Neural cell (in vitro differentiated cells): ENCODE measurements at regions not wholly inside any gene's neighbourhood (a gene's known extent, or its start where the extent isn't known, plus 50 kb on each side); places are given as distances from the start of the nearest gene placed in this dataset.

ENCODE experiments used
- H2AFZ ChIP-seq: fragments of 200-600, 300-800 bp; sonication (generic), shearing (Covaris generic); 2 replicates; pipeline ENCODE4 v1.6.0; 2014; ENCODE audit warnings: low read depth, mild to moderate bottlenecking, antibody characterized with exemption, low read length, moderate library complexity
- H3F3A ChIP-seq: fragments of 200-600 bp; shearing (Covaris generic); 2 replicates; pipeline ENCODE4 v1.6.1; 2016; ENCODE audit warnings: mild to moderate bottlenecking, moderate library complexity, mixed read lengths, antibody characterized with exemption, low read length; ENCODE audit not compliant: insufficient read depth, poor library complexity, severe bottlenecking
- H3K27ac ChIP-seq: fragments of 200-600, 300-800 bp; sonication (generic), shearing (Covaris generic); 2 replicates; pipeline ENCODE4 v1.5.1; 2014; ENCODE audit warnings: mild to moderate bottlenecking, low read length, moderate library complexity
- H3K27me3 ChIP-seq: fragments of 300-800, 200-600 bp; sonication (generic), shearing (Covaris generic); 2 replicates; pipeline ENCODE4 v1.6.0; 2014; ENCODE audit warnings: mild to moderate bottlenecking, low read depth, low read length, moderate library complexity; ENCODE audit not compliant: insufficient read depth
- H3K36me3 ChIP-seq: fragments of 300-800, 200-600 bp; sonication (generic), shearing (Covaris generic); 2 replicates; pipeline ENCODE4 v1.5.1; 2014; ENCODE audit warnings: mild to moderate bottlenecking, antibody characterized with exemption, low read length, moderate library complexity; ENCODE audit not compliant: insufficient read depth
- H3K4me2 ChIP-seq: fragments of 300-800, 200-600 bp; sonication (generic), shearing (Covaris generic); 2 replicates; pipeline ENCODE4 v1.6.0; 2014; ENCODE audit warnings: mild to moderate bottlenecking, low read length
- H3K4me3 ChIP-seq: fragments of 300-800, 200-600 bp; sonication (generic), shearing (Covaris generic); 2 replicates; pipeline ENCODE4 v1.5.1; 2014; ENCODE audit warnings: mild to moderate bottlenecking, low read length, moderate library complexity
- H3K79me2 ChIP-seq: fragments of 200-600 bp; shearing (Covaris generic); replicated peaks from 2 replicates; pipeline ENCODE4 v1.6.0; 2014; ENCODE audit warnings: mild to moderate bottlenecking, low read length, moderate library complexity; ENCODE audit not compliant: insufficient read depth
- H3K9ac ChIP-seq: fragments of 300-800, 200-600 bp; sonication (generic), shearing (Covaris generic); 2 replicates; pipeline ENCODE4 v1.6.1; 2016; ENCODE audit warnings: mild to moderate bottlenecking, low read length, mixed read lengths
- H3K9me2 ChIP-seq: fragments of 200-600 bp; shearing (Covaris generic); 2 replicates; pipeline ENCODE4 v1.6.1; 2016; ENCODE audit warnings: mild to moderate bottlenecking, low read length, mixed read lengths; ENCODE audit not compliant: insufficient read depth
- H3K9me3 ChIP-seq: fragments of 200-600, 300-800 bp; sonication (generic), shearing (Covaris generic); 2 replicates; pipeline ENCODE4 v1.6.1; 2016; ENCODE audit warnings: mild to moderate bottlenecking, mixed run types, low read length, moderate library complexity, mixed read lengths
- H4K20me1 ChIP-seq: fragments of 200-600 bp; shearing (Covaris generic); 2 replicates; pipeline ENCODE4 v1.6.1; 2016; ENCODE audit warnings: mild to moderate bottlenecking, mixed run types; ENCODE audit not compliant: insufficient read depth
- EP300 ChIP-seq: fragments of 450-650 bp; conservative IDR thresholded peaks from 2 replicates; pipeline ENCODE4 v1.6.1; 2014; ENCODE audit warnings: antibody characterized with exemption, mild to moderate bottlenecking, moderate library complexity; ENCODE audit not compliant: poor library complexity, severe bottlenecking
- EZH2 ChIP-seq: fragments of 200-600, 300-800 bp; shearing (Covaris generic), sonication (generic); IDR thresholded peaks from 2 replicates; pipeline ENCODE4 v1.6.1; 2014; ENCODE audit warnings: antibody characterized with exemption, low read length, borderline replicate concordance, mild to moderate bottlenecking; ENCODE audit not compliant: insufficient read depth, poor library complexity, severe bottlenecking
- MXI1 ChIP-seq: fragments of 450-650 bp; conservative IDR thresholded peaks from 2 replicates; pipeline ENCODE4 v1.6.1; 2014; ENCODE audit warnings: antibody characterized with exemption, mild to moderate bottlenecking; ENCODE audit not compliant: poor library complexity, severe bottlenecking
- POLR2AphosphoS5 ChIP-seq: IDR thresholded peaks from 2 replicates; pipeline ENCODE4 v1.6.1; 2012
- RAD21 ChIP-seq: fragments of 450-650 bp; conservative IDR thresholded peaks from 2 replicates; pipeline ENCODE4 v1.6.1; 2014; ENCODE audit warnings: antibody characterized with exemption, mild to moderate bottlenecking, moderate library complexity
- SMC3 ChIP-seq: fragments of 450-650 bp; conservative IDR thresholded peaks from 2 replicates; pipeline ENCODE4 v1.6.1; 2014; ENCODE audit warnings: antibody characterized with exemption, mild to moderate bottlenecking, moderate library complexity; ENCODE audit not compliant: poor library complexity
- TAF1 ChIP-seq: IDR thresholded peaks from 2 replicates; pipeline ENCODE4 v1.6.1; 2012; ENCODE audit warnings: low read depth
- TF ChIP-seq, protein P1 (sequence below): IDR thresholded peaks from 2 replicates; pipeline ENCODE4 v1.6.1; 2012; ENCODE audit warnings: borderline replicate concordance
- TF ChIP-seq, protein P2 (sequence below): fragments of 450-650 bp; IDR thresholded peaks from 2 replicates; pipeline ENCODE4 v1.5.1; 2014; ENCODE audit warnings: antibody characterized with exemption, mild to moderate bottlenecking, moderate library complexity; ENCODE audit not compliant: poor library complexity, severe bottlenecking

DNA sequence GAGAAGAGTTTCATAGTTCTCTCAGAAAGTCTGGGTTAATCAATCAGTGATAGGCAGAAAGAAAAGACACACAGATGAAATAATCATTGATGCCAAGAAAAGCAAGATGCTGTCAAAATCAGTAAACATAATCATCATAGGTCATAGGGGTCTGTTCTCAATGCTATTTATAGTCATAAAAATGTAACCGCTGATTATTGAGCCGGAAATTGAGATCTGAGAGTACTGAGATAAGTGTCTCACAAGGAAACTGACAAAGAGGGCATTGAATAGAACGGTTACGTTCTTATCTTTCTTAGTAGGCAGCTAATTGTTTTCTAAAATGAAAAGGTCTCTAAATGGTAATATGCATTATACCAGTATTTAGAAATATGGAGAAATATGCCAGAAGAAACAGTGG is 1686.1 kb upstream of the AGA start:
- no peaks in the 10 kb centered on the region for H3K27me3 ChIP-seq
- no peaks in the 10 kb centered on the region for H4K20me1 ChIP-seq
- H3K9ac ChIP-seq: no peak overlapping the region
- no peak overlapping the region for H3K27ac ChIP-seq
- H3K9me3 ChIP-seq: no peaks in the 10 kb centered on the region
- H3K4me2 ChIP-seq: no peak overlapping the region
- no peaks in the 10 kb centered on the region for H3K79me2 ChIP-seq
- no peaks in the 10 kb centered on the region for H3K36me3 ChIP-seq
- no peaks in the 10 kb centered on the region for H3F3A ChIP-seq
- no peak for TF ChIP-seq EP300
- TF ChIP-seq, protein P1, sequence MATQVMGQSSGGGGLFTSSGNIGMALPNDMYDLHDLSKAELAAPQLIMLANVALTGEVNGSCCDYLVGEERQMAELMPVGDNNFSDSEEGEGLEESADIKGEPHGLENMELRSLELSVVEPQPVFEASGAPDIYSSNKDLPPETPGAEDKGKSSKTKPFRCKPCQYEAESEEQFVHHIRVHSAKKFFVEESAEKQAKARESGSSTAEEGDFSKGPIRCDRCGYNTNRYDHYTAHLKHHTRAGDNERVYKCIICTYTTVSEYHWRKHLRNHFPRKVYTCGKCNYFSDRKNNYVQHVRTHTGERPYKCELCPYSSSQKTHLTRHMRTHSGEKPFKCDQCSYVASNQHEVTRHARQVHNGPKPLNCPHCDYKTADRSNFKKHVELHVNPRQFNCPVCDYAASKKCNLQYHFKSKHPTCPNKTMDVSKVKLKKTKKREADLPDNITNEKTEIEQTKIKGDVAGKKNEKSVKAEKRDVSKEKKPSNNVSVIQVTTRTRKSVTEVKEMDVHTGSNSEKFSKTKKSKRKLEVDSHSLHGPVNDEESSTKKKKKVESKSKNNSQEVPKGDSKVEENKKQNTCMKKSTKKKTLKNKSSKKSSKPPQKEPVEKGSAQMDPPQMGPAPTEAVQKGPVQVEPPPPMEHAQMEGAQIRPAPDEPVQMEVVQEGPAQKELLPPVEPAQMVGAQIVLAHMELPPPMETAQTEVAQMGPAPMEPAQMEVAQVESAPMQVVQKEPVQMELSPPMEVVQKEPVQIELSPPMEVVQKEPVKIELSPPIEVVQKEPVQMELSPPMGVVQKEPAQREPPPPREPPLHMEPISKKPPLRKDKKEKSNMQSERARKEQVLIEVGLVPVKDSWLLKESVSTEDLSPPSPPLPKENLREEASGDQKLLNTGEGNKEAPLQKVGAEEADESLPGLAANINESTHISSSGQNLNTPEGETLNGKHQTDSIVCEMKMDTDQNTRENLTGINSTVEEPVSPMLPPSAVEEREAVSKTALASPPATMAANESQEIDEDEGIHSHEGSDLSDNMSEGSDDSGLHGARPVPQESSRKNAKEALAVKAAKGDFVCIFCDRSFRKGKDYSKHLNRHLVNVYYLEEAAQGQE: no peak
- no peak for TF ChIP-seq TAF1
- TF ChIP-seq, protein P2, sequence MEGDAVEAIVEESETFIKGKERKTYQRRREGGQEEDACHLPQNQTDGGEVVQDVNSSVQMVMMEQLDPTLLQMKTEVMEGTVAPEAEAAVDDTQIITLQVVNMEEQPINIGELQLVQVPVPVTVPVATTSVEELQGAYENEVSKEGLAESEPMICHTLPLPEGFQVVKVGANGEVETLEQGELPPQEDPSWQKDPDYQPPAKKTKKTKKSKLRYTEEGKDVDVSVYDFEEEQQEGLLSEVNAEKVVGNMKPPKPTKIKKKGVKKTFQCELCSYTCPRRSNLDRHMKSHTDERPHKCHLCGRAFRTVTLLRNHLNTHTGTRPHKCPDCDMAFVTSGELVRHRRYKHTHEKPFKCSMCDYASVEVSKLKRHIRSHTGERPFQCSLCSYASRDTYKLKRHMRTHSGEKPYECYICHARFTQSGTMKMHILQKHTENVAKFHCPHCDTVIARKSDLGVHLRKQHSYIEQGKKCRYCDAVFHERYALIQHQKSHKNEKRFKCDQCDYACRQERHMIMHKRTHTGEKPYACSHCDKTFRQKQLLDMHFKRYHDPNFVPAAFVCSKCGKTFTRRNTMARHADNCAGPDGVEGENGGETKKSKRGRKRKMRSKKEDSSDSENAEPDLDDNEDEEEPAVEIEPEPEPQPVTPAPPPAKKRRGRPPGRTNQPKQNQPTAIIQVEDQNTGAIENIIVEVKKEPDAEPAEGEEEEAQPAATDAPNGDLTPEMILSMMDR: no peak
- no peak for TF ChIP-seq RAD21
- no peak for TF ChIP-seq SMC3
- TF ChIP-seq MXI1: no peak
- TF ChIP-seq EZH2: no peak
- H3K9me2 ChIP-seq: no peaks in the 10 kb centered on the region
- H2AFZ ChIP-seq: no peak overlapping the region
- H3K4me3 ChIP-seq: no peak overlapping the region

DNA sequence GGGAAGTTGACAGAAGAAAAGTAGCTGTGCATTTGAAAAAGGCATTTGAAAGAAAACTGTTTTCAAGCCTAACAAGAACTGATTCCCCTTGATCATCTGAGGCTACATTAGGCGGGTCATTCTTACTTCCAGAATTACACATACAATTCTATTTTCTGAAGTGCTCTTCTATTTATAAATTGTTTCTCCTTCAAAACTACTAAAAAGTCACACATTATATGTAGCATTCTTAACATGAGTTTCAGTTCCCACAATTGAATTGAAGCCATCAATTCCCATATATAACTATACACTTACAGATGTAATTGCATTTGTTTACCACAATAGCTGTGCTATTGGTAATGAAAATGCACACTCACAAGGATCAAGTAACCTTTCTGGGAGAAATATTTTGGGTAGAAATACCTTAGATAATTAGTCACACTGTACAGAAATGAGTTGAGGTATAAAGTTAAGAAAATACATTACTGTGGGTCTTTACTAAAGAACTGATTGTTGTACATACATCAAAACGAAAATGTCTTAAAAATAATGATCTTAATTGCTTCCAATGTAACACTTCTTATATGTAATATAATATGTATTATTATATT is 1688.0 kb upstream of the AGA start:
- no peaks in the 10 kb centered on the region for H3F3A ChIP-seq
- H3K36me3 ChIP-seq: no peaks in the 10 kb centered on the region
- no peaks in the 10 kb centered on the region for H3K79me2 ChIP-seq
- H3K9me3 ChIP-seq: no peaks in the 10 kb centered on the region
- no peak overlapping the region for H3K4me2 ChIP-seq
- H3K4me3 ChIP-seq: no peak overlapping the region
- no peaks in the 10 kb centered on the region for H3K27me3 ChIP-seq
- H2AFZ ChIP-seq: no peak overlapping the region
- no peak overlapping the region for H3K9ac ChIP-seq
- no peaks in the 10 kb centered on the region for H4K20me1 ChIP-seq
- TF ChIP-seq, protein P2: no peak
- TF ChIP-seq TAF1 (no peak), SMC3 (no peak), POLR2AphosphoS5 (no peak), EZH2 (no peak), EP300 (no peak), MXI1 (no peak), RAD21 (no peak)
- TF ChIP-seq, protein P1: no peak
- H3K9me2 ChIP-seq: no peaks in the 10 kb centered on the region
- no peak overlapping the region for H3K27ac ChIP-seq
